MCF 10A (cell line): ENCODE measurements at regions not wholly inside any gene's neighbourhood (a gene's known extent, or its start where the extent isn't known, plus 50 kb on each side); places are given as distances from the start of the nearest gene placed in this dataset.

ENCODE experiments used
- BruUV-seq: library from RNA; stranded (reverse); fragments of 400-500 nt; replicated peaks from 2 replicates; lab custom pipeline; 2021; lab: Mats Ljungman, UMichigan
- CTCF ChIA-PET: fragments of 300-600 bp; sonication (Branson Sonifier 250); formaldehyde crosslinking; extraction: SDS; loops from one replicate; lab custom pipeline; 2021; ENCODE audit warnings: antibody characterized with exemption, inconsistent platforms; lab: Yijun Ruan, JAX
- POLR2A ChIA-PET: fragments of 300-600, 350-650 bp; sonication (Branson Sonifier 250); formaldehyde crosslinking; extraction: SDS; loops from one replicate; lab custom pipeline; 2020; ENCODE audit warnings: antibody characterized with exemption, inconsistent platforms; lab: Yijun Ruan, JAX
- DNase-seq: peaks from one replicate; pipeline ENCODE4 v3.0.0-alpha.2; 2018; ENCODE audit not compliant: unreplicated experiment
- H3K27ac Mint-ChIP-seq: one replicate; pipeline ENCODE4 v1.8.0; 2022; ENCODE audit warnings: mild to moderate bottlenecking, low read depth, mixed read lengths; ENCODE audit not compliant: unreplicated experiment
- H3K27me3 Mint-ChIP-seq: one replicate; pipeline ENCODE4 v1.8.0; 2022; ENCODE audit warnings: mixed read lengths; ENCODE audit not compliant: insufficient read depth, unreplicated experiment
- H3K36me3 Mint-ChIP-seq: one replicate; pipeline ENCODE4 v1.8.0; 2022; ENCODE audit warnings: mild to moderate bottlenecking, moderate library complexity, mixed read lengths; ENCODE audit not compliant: insufficient read depth, unreplicated experiment
- H3K4me1 Mint-ChIP-seq: one replicate; pipeline ENCODE4 v1.8.0; 2022; ENCODE audit warnings: mixed read lengths; ENCODE audit not compliant: insufficient read depth, unreplicated experiment
- H3K4me3 Mint-ChIP-seq: one replicate; pipeline ENCODE4 v1.8.0; 2022; ENCODE audit warnings: mild to moderate bottlenecking, moderate library complexity, mixed read lengths; ENCODE audit not compliant: unreplicated experiment
- H3K9me3 Mint-ChIP-seq: one replicate; pipeline ENCODE4 v1.8.0; 2022; ENCODE audit warnings: mixed read lengths; ENCODE audit not compliant: unreplicated experiment
- intact Hi-C: fragments of 100-400 bp; cut with micrococcal nuclease; formaldehyde crosslinking; loops from 2 replicates; pipeline ENCODE4 v1.14.1; 2022
- TF ChIP-seq, protein P1 (sequence below): fragments of 200-600 bp; IDR thresholded peaks from one replicate; pipeline ENCODE4 v1.8.0; 2022; ENCODE audit warnings: antibody characterized with exemption, mild to moderate bottlenecking; ENCODE audit not compliant: unreplicated experiment

DNA sequence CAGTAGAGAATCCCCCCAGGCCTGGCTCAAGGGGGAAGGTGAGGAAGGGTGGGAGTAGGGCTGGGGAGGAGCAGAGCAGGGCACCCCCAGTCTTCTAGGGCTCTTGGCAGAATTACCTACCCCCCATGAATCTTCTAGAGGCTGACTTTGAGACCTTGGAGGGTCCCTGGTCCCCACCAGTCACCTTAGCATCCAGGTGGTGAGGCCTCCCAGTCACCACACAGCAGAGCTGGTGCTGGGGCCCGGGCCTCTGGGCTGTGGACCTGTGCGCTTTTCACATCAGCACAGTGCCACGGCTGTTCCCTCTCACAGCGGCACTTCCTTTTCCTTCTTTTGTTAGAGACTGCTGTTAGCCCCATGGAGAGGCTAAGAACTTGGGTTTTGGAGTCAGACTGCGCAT lies 148.6 kb upstream of the PITX1 start:
- ChIA-PET CTCF (interaction anchor here (0.6 to 3.2 kb wide), 5 partner anchors 9 to 63 kb away, joined by 3 to 15 read pairs (median 5); no protein-coding TSS in a partner anchor), POLR2A (no interaction called here)
- no peak for DNase-seq
- intact Hi-C loops, result no loop called here
- Mint-ChIP-seq H3K36me3 (no peaks in the 10 kb centered on the region), H3K27ac (no peak overlapping the region), H3K9me3 (no peaks in the 10 kb centered on the region), H3K4me1 (no peaks in the 10 kb centered on the region), H3K4me3 (no peak overlapping the region), H3K27me3 (no peaks in the 10 kb centered on the region)
- TF ChIP-seq, protein P1, sequence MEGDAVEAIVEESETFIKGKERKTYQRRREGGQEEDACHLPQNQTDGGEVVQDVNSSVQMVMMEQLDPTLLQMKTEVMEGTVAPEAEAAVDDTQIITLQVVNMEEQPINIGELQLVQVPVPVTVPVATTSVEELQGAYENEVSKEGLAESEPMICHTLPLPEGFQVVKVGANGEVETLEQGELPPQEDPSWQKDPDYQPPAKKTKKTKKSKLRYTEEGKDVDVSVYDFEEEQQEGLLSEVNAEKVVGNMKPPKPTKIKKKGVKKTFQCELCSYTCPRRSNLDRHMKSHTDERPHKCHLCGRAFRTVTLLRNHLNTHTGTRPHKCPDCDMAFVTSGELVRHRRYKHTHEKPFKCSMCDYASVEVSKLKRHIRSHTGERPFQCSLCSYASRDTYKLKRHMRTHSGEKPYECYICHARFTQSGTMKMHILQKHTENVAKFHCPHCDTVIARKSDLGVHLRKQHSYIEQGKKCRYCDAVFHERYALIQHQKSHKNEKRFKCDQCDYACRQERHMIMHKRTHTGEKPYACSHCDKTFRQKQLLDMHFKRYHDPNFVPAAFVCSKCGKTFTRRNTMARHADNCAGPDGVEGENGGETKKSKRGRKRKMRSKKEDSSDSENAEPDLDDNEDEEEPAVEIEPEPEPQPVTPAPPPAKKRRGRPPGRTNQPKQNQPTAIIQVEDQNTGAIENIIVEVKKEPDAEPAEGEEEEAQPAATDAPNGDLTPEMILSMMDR, result no peak
- no TSS peak for BruUV-seq

- H3K9me3 Mint-ChIP-seq, result no peaks in the 10 kb centered on the region
- H3K4me1 Mint-ChIP-seq, result no peaks in the 10 kb centered on the region
- no peak overlapping the region for H3K4me3 Mint-ChIP-seq
- H3K36me3 Mint-ChIP-seq, result no peaks in the 10 kb centered on the region
- ChIA-PET CTCF (interaction anchor here (0.6 to 3.2 kb wide), 6 partner anchors 10 to 766 kb away, joined by 3 to 15 read pairs (median 3); partner anchors contain the start of gene PCBD2), POLR2A (interaction anchor here (0.7 kb wide), 1 partner anchor 177 kb away, joined by 3 read pairs; no protein-coding TSS in a partner anchor)
- intact Hi-C loops, result no loop called here
- H3K27me3 Mint-ChIP-seq, result no peaks in the 10 kb centered on the region
- BruUV-seq, result no TSS peak
- H3K27ac Mint-ChIP-seq, result no peak overlapping the region
- DNase-seq, result no peak
- TF ChIP-seq, protein P1, result no peak
These were observed 147.6 kb upstream of the PITX1 start for GRCh38 chr5:135181653-135182052.

GRCh38 chr5:135179308-135179980 lies 145.4 kb upstream of the PITX1 start:
- no TSS peak for BruUV-seq
- ChIA-PET POLR2A (interaction anchor here (0.6 to 1.2 kb wide), 2 partner anchors 8 to 21 kb away, joined by 3 to 4 read pairs; no protein-coding TSS in a partner anchor), CTCF (interaction anchor here (0.6 to 3.2 kb wide), 6 partner anchors 11 to 262 kb away, joined by 3 to 15 read pairs (median 4); no protein-coding TSS in a partner anchor)
- intact Hi-C loops, result no loop called here
- H3K36me3 Mint-ChIP-seq, result no peaks in the 10 kb centered on the region
- H3K27me3 Mint-ChIP-seq, result no peaks in the 10 kb centered on the region
- TF ChIP-seq, protein P1, result no peak
- no peak for DNase-seq
- no peaks in the 10 kb centered on the region for H3K9me3 Mint-ChIP-seq
- H3K27ac Mint-ChIP-seq, result no peak overlapping the region
- H3K4me1 Mint-ChIP-seq, result no peaks in the 10 kb centered on the region
- H3K4me3 Mint-ChIP-seq, result no peak overlapping the region

DNA sequence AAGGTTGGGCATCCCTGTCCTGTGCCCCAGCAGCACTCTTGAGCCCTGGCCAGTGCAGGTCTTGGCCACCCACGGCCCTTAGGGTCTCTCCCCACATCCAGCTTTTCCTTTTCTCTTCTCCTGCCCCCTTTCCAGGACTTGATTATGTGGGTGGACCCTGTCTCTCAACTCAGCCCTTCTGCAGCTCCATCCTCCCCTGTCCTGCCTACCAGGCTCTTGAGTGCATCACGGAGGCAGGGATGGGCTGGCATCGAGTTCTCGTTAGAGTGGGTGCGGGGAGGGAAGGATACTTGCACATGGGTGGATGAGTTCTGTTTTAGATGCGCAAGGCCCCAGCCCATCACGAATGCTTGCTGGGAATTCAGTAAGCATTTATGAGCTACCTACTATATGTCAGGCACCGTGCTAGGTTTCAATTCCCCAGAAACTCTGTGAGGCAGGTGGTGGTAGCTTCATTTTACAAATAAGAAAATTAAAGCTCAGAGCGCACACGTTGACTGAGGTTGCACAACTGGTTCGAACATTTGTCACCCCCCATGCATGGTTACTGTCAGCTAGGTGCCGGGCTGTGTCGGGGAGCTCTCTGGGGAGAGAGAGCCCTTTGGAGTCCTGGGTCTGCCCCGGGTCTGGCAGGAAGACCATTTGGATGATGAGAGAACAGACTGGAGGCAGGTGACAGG lies 144.6 kb upstream of the PITX1 start:
- ChIA-PET POLR2A (interaction anchor here (0.6 to 1.2 kb wide), 2 partner anchors 9 to 20 kb away, joined by 3 to 4 read pairs; no protein-coding TSS in a partner anchor), CTCF (interaction anchor here (0.6 to 1.6 kb wide), 4 partner anchors 11 to 246 kb away, joined by 3 to 9 read pairs (median 4); no protein-coding TSS in a partner anchor)
- Mint-ChIP-seq H3K9me3 (no peaks in the 10 kb centered on the region), H3K4me1 (no peaks in the 10 kb centered on the region), H3K4me3 (no peak overlapping the region), H3K27ac (no peak overlapping the region), H3K27me3 (no peaks in the 10 kb centered on the region), H3K36me3 (no peaks in the 10 kb centered on the region)
- no peak for DNase-seq
- intact Hi-C loops, result no loop called here
- TF ChIP-seq, protein P1, result no peak
- no TSS peak for BruUV-seq
